NCI-H524 treated with DMSO at 0.1 percent for 48 hours (cell line): ENCODE measurements at regions not wholly inside any gene's neighbourhood (a gene's known extent, or its start where the extent isn't known, plus 50 kb on each side); places are given as distances from the start of the nearest gene placed in this dataset.

Source experiments
- DNase-seq: peaks from one replicate; lab custom pipeline; 2025; lab: John Stamatoyannopoulos, UW

- peak; percentile 36 for DNase-seq
Measured at GRCh38 chr22:48981371-48982061, 846.2 kb downstream of the BRD1 start.

GRCh38 chr22:48980918-48981317 is 846.8 kb downstream of the BRD1 start:
- no peak for DNase-seq

GRCh38 chr22:48980409-48980808 is 847.3 kb downstream of the BRD1 start:
- DNase-seq = no peak

GRCh38 chr22:48979482-48979881 is 848.2 kb downstream of the BRD1 start:
- no peak for DNase-seq

- DNase-seq = no peak
Measured at GRCh38 chr22:48976556-48977535, 850.8 kb downstream of the BRD1 start.

- no peak for DNase-seq
Measured at GRCh38 chr22:48975886-48976285, 851.8 kb downstream of the BRD1 start.

- DNase-seq = no peak
Measured at GRCh38 chr22:48975316-48975741, 852.3 kb downstream of the BRD1 start.

GRCh38 chr22:48974443-48975315 is 853.0 kb downstream of the BRD1 start:
- no peak for DNase-seq

GRCh38 chr22:48973694-48974041 is 854.0 kb downstream of the BRD1 start:
- DNase-seq = no peak

GRCh38 chr22:48972979-48973693 is 854.5 kb downstream of the BRD1 start:
- DNase-seq = no peak

- DNase-seq = no peak
Measured at GRCh38 chr22:48968201-48968959, 859.3 kb downstream of the BRD1 start.

- DNase-seq = no peak
Measured at GRCh38 chr22:48963405-48963804, 864.3 kb downstream of the BRD1 start.

- no peak for DNase-seq
Measured at GRCh38 chr22:48961705-48962104, 866.0 kb downstream of the BRD1 start.

GRCh38 chr22:48960980-48961660 is 866.6 kb downstream of the BRD1 start:
- DNase-seq = no peak

- no peak for DNase-seq
Measured at GRCh38 chr22:48960576-48960975, 867.1 kb downstream of the BRD1 start.

GRCh38 chr22:48959496-48959895 is 868.2 kb downstream of the BRD1 start:
- DNase-seq = no peak

- DNase-seq = no peak
Measured at GRCh38 chr22:48957987-48958321, 869.7 kb downstream of the BRD1 start.

- DNase-seq = no peak
Measured at GRCh38 chr22:48957311-48957986, 870.2 kb downstream of the BRD1 start.
